ENCODE measurements at regions not wholly inside any gene's neighbourhood (a gene's known extent, or its start where the extent isn't known, plus 50 kb on each side); places are given as distances from the start of the nearest gene placed in this dataset.

- DNase-seq: no peak
Measured at GRCh38 chr4:107312366-107312765, 276.3 kb upstream of the DKK2 start.

- DNase-seq: no peak
Measured at GRCh38 chr4:107304699-107305286, 268.7 kb upstream of the DKK2 start.

GRCh38 chr4:107299646-107300045 is 263.5 kb upstream of the DKK2 start:
- no peak for DNase-seq

GRCh38 chr4:107292979-107293378 is 256.9 kb upstream of the DKK2 start:
- DNase-seq: no peak

- no peak for DNase-seq
Measured at GRCh38 chr4:107283587-107284559, 247.8 kb upstream of the DKK2 start.

GRCh38 chr4:107279733-107280132 is 243.6 kb upstream of the DKK2 start:
- DNase-seq: no peak

- DNase-seq: no peak
Measured at GRCh38 chr4:107278791-107279483, 242.8 kb upstream of the DKK2 start.

- no peak for DNase-seq
Measured at GRCh38 chr4:107276052-107276451, 239.9 kb upstream of the DKK2 start.

GRCh38 chr4:107275225-107275624 is 239.1 kb upstream of the DKK2 start:
- DNase-seq: no peak

GRCh38 chr4:107270614-107271013 is 234.5 kb upstream of the DKK2 start:
- DNase-seq: no peak

- DNase-seq: no peak
Measured at GRCh38 chr4:107269175-107269574, 233.1 kb upstream of the DKK2 start.

GRCh38 chr4:107265859-107266258 is 229.7 kb upstream of the DKK2 start:
- DNase-seq: no peak

GRCh38 chr4:107261241-107261874 is 225.2 kb upstream of the DKK2 start:
- DNase-seq: no peak

- DNase-seq: no peak
Measured at GRCh38 chr4:107258359-107258758, 222.2 kb upstream of the DKK2 start.

GRCh38 chr4:107255596-107255995 is 219.5 kb upstream of the DKK2 start:
- no peak for DNase-seq

- no peak for DNase-seq
Measured at GRCh38 chr4:107255114-107255513, 219.0 kb upstream of the DKK2 start.

GRCh38 chr4:107253579-107254068 is 217.5 kb upstream of the DKK2 start:
- no peak for DNase-seq

- DNase-seq: no peak
Measured at GRCh38 chr4:107253090-107253489, 217.0 kb upstream of the DKK2 start.

- no peak for DNase-seq
Measured at GRCh38 chr4:107252571-107252970, 216.5 kb upstream of the DKK2 start.

- no peak for DNase-seq
Measured at GRCh38 chr4:107248571-107248970, 212.5 kb upstream of the DKK2 start.

GRCh38 chr4:107247738-107248137 is 211.6 kb upstream of the DKK2 start:
- no peak for DNase-seq

GRCh38 chr4:107246761-107247160 is 210.6 kb upstream of the DKK2 start:
- no peak for DNase-seq

GRCh38 chr4:107243141-107243781 is 207.1 kb upstream of the DKK2 start:
- no peak for DNase-seq

All from NCI-H446 treated with DMSO at 0.1 percent for 48 hours (cell line).